ENCODE measurements at regions not wholly inside any gene's neighbourhood (a gene's known extent, or its start where the extent isn't known, plus 50 kb on each side); places are given as distances from the start of the nearest gene placed in this dataset.

DNA sequence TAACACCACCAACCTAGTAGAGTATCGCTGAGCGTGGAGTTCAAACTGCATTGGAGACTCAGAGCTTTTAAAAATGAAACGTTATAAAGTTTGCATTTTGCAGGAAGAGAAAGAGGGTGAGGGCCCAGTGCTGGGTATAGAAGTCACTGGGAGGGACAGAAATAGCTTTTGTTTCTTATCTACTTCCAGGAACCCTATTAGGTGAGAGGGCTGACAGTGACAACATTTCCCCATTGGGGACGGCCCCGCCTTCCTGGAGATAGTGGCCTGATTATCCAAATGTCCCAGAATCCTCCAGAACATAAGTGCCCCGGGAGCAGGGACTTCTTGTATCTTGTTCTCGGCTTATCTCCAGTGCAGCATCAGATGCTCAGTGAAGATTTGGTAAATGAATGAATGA, 574.9 kb downstream of the PTPRU start:
- intact Hi-C loops (cut with micrococcal nuclease; ENCODE audit: unreplicated experiment) = no loop called here
- FAIRE-seq = no peak
- Histone ChIP-seq H4K20me1 (ENCODE audit: insufficient read depth, low read length) (no peaks in the 10 kb centered on the region), H3K36me3 (replicated peaks in 1 of 2; ENCODE audit: control insufficient read depth in 1 of 2, insufficient read depth in 2 of 2, low read length in 2 of 2) (no peaks in the 10 kb centered on the region), H2AFZ (ENCODE audit: low read length) (no peak overlapping the region), H3K4me2 (ENCODE audit: low read depth, low read length) (no peak overlapping the region), H3K4me3 (replicated peaks in 1 of 3; ENCODE audit: insufficient read depth in 1 of 3, low read depth in 2 of 3, low read length in 3 of 3) (no peak overlapping the region), H3K79me2 (ENCODE audit: insufficient read depth, low read length) (no peaks in the 10 kb centered on the region), H3K27ac (ENCODE audit: extremely low read length, insufficient read depth, low read length) (no peak overlapping the region), H3K4me1 (ENCODE audit: insufficient read depth, low read length) (no peaks in the 10 kb centered on the region), H3K9me3 (ENCODE audit: low read length) (no peaks in the 10 kb centered on the region), H3K9ac (ENCODE audit: insufficient read depth, low read depth, low read length) (no peak overlapping the region), H3K27me3 (ENCODE audit: control insufficient read depth in 1 of 2, insufficient read depth in 2 of 2, low read length in 2 of 2) (peaks cover 0 to 12% of the 10 kb centered on the region in 2 experiments; a peak in 3 of 5 replicates)
- CTCF ChIA-PET (ENCODE audit: low intra/inter-chr PET ratio, low total read pairs) = no interaction called here
- no peak for TF ChIP-seq NR2C2 (CRISPR knock-in tag; IDR thresholded peaks at IDR 0.05; ENCODE audit: borderline replicate concordance)
- TF ChIP-seq BHLHE40 (IDR thresholded peaks at IDR 0.05; ENCODE audit: low read length) = no peak
- no peak for TF ChIP-seq NCOA1 (CRISPR knock-in tag; IDR thresholded peaks at IDR 0.05)
- TF ChIP-seq TMF1 (CRISPR knock-in tag; IDR thresholded peaks at IDR 0.05; ENCODE audit: low read depth) = no peak
- no peak for TF ChIP-seq ZNF570 (CRISPR knock-in tag; IDR thresholded peaks at IDR 0.05; ENCODE audit: borderline replicate concordance)
- TF ChIP-seq, protein P1, sequence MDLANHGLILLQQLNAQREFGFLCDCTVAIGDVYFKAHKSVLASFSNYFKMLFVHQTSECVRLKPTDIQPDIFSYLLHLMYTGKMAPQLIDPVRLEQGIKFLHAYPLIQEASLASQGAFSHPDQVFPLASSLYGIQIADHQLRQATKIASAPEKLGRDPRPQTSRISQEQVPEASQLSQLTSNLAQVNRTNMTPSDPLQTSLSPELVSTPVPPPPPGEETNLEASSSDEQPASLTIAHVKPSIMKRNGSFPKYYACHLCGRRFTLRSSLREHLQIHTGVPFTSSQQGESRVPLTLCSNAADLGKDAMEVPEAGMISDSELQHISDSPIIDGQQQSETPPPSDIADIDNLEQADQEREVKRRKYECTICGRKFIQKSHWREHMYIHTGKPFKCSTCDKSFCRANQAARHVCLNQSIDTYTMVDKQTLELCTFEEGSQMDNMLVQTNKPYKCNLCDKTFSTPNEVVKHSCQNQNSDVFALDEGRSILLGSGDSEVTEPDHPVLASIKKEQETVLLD (CRISPR knock-in tag; IDR thresholded peaks at IDR 0.05; ENCODE audit: low read depth) = no peak
- no peak for TF ChIP-seq HHEX (CRISPR knock-in tag; IDR thresholded peaks at IDR 0.05)
- TF ChIP-seq GABPB1 (CRISPR knock-in tag; IDR thresholded peaks at IDR 0.05) = no peak
- TF ChIP-seq ZNF30 (CRISPR knock-in tag; IDR thresholded peaks at IDR 0.05) = no peak
- TF ChIP-seq NCOA2 (CRISPR knock-in tag; IDR thresholded peaks at IDR 0.05) = no peak
- POLR2A ChIA-PET = no interaction called here
- BruUV-seq (replicated peaks) = no TSS peak
- in situ Hi-C loops (cut with HindIII; ENCODE audit: extremely low pct_ligation_motif_present, low pct_unique_long_range_greater_than_20kb) = no loop called here
- no peak for ATAC-seq
- 12% methylated on average over 5 of the region's 7 CpGs for whole genome bisulfite sequencing (ENCODE audit: low lambda C conversion rate)
- no peak for DNase-seq (ENCODE audit: low spot score)
